HEK293 (cell line): ENCODE measurements at regions not wholly inside any gene's neighbourhood (a gene's known extent, or its start where the extent isn't known, plus 50 kb on each side); places are given as distances from the start of the nearest gene placed in this dataset.
"Not testable (repeated sequence)": the region's sequence is repeated elsewhere in the genome, so short reads cannot be mapped to it uniquely, and the experiment has no call there.

Experiments used
- CTCF ChIA-PET: fragments of 350-600 bp; formaldehyde crosslinking; extraction: SDS; loops from one replicate; lab custom pipeline; 2021; ENCODE audit warnings: antibody characterized with exemption; lab: Yijun Ruan, JAX
- POLR2A ChIA-PET: fragments of 300-600 bp; formaldehyde crosslinking; extraction: SDS; loops from one replicate; lab custom pipeline; 2020; ENCODE audit warnings: antibody characterized with exemption, inconsistent platforms; lab: Yijun Ruan, JAX
- H3K27ac ChIP-seq: fragments of 200-500 bp; sonication (Bioruptor generic); 2 replicates; pipeline ENCODE4 v1.5.1; 2014; ENCODE audit warnings: low read depth, low read length, control low read depth, inconsistent platforms; ENCODE audit errors: extremely low read depth
- H3K36me3 ChIP-seq, 2 experiments: fragments of 200-500 bp in 1 of 2; sonication (Bioruptor generic) in 1 of 2; 1 replicate in 1 of 2; 2 replicates in 1 of 2; pipeline ENCODE4 v1.5.1; 2014 to 2017; ENCODE audit warnings: inconsistent platforms in 2 of 2, low read length in 2 of 2; ENCODE audit not compliant: control insufficient read depth in 2 of 2, insufficient read depth in 1 of 2
- H3K4me1 ChIP-seq: fragments of 200-500 bp; sonication (Bioruptor generic); 2 replicates; pipeline ENCODE4 v1.5.1; 2014; ENCODE audit warnings: mild to moderate bottlenecking, low read length, inconsistent platforms; ENCODE audit not compliant: control insufficient read depth, insufficient read depth
- H3K4me3 ChIP-seq: 2 replicates; pipeline ENCODE4 v1.5.1; 2011; ENCODE audit warnings: low read depth, mild to moderate bottlenecking, control low read depth, low read length, moderate library complexity
- H3K9me3 ChIP-seq: fragments of 200-500 bp; sonication (Bioruptor generic); 2 replicates; pipeline ENCODE4 v1.5.1; 2014; ENCODE audit warnings: low read depth, low read length, inconsistent platforms; ENCODE audit not compliant: control insufficient read depth, insufficient read depth
- GLIS2 ChIP-seq: fragments of 450-650 bp; formaldehyde crosslinking; IDR thresholded peaks from 2 replicates; pipeline ENCODE4 v1.5.1; 2016; ENCODE audit warnings: missing biosample characterization, missing genetic modification characterization
- IKZF3 ChIP-seq: fragments of 450-650 bp; IDR thresholded peaks from 2 replicates; pipeline ENCODE4 v1.5.0; 2018; ENCODE audit warnings: missing biosample characterization, mild to moderate bottlenecking, missing genetic modification characterization, moderate library complexity
- INSM2 ChIP-seq: fragments of 450-650 bp; formaldehyde crosslinking; IDR thresholded peaks from 2 replicates; pipeline ENCODE4 v1.5.1; 2016; ENCODE audit warnings: missing biosample characterization, missing genetic modification characterization
- MYNN ChIP-seq: fragments of 450-650 bp; formaldehyde crosslinking; IDR thresholded peaks from 2 replicates; pipeline ENCODE4 v1.5.1; 2016; ENCODE audit warnings: missing biosample characterization, missing genetic modification characterization, borderline replicate concordance
- MZF1 ChIP-seq: fragments of 450-650 bp; formaldehyde crosslinking; IDR thresholded peaks from 2 replicates; pipeline ENCODE4 v1.5.1; 2017; ENCODE audit warnings: missing biosample characterization, missing genetic modification characterization, borderline replicate concordance
- ZBTB7A ChIP-seq: fragments of 450-650 bp; formaldehyde crosslinking; IDR thresholded peaks from 2 replicates; pipeline ENCODE4 v1.5.1; 2016; ENCODE audit warnings: low read depth, missing biosample characterization, missing genetic modification characterization
- ZNF48 ChIP-seq: fragments of 450-650 bp; formaldehyde crosslinking; IDR thresholded peaks from 2 replicates; pipeline ENCODE4 v1.5.1; 2016; ENCODE audit warnings: missing biosample characterization, missing genetic modification characterization
- ZNF560 ChIP-seq: fragments of 450-650 bp; formaldehyde crosslinking; IDR thresholded peaks from 2 replicates; pipeline ENCODE4 v1.5.1; 2017; ENCODE audit warnings: missing biosample characterization, missing genetic modification characterization, borderline replicate concordance
- ZNF585B ChIP-seq: fragments of 450-650 bp; formaldehyde crosslinking; IDR thresholded peaks from 2 replicates; pipeline ENCODE4 v1.5.1; 2016; ENCODE audit warnings: missing biosample characterization, missing genetic modification characterization
- ZNF654 ChIP-seq: fragments of 450-650 bp; formaldehyde crosslinking; IDR thresholded peaks from 2 replicates; pipeline ENCODE4 v1.5.1; 2016; ENCODE audit warnings: low read depth, missing biosample characterization, missing genetic modification characterization
- ZNF791 ChIP-seq: fragments of 450-650 bp; formaldehyde crosslinking; IDR thresholded peaks from 2 replicates; pipeline ENCODE4 v1.5.1; 2016; ENCODE audit warnings: missing biosample characterization, missing genetic modification characterization
- ZXDB ChIP-seq: fragments of 450-650 bp; formaldehyde crosslinking; IDR thresholded peaks from 2 replicates; pipeline ENCODE4 v1.5.1; 2016; ENCODE audit warnings: missing biosample characterization, missing genetic modification characterization
- TF ChIP-seq, protein P1 (sequence below): fragments of 450-650 bp; formaldehyde crosslinking; IDR thresholded peaks from 2 replicates; pipeline ENCODE4 v1.5.1; 2016; ENCODE audit warnings: missing biosample characterization, missing genetic modification characterization, borderline replicate concordance
- TF ChIP-seq, protein P2 (sequence below): fragments of 450-650 bp; formaldehyde crosslinking; conservative IDR thresholded peaks from 2 replicates; pipeline ENCODE4 v1.5.1; 2016; ENCODE audit warnings: low read depth, missing biosample characterization, missing genetic modification characterization
- TF ChIP-seq, protein P3 (sequence below): fragments of 450-650 bp; formaldehyde crosslinking; IDR thresholded peaks from 2 replicates; pipeline ENCODE4 v1.5.1; 2016; ENCODE audit warnings: missing biosample characterization, missing genetic modification characterization
- TF ChIP-seq, protein P4 (sequence below): fragments of 450-650 bp; formaldehyde crosslinking; IDR thresholded peaks from 2 replicates; pipeline ENCODE4 v1.5.1; 2017; ENCODE audit warnings: missing biosample characterization, missing genetic modification characterization

- TF ChIP-seq, protein P1, sequence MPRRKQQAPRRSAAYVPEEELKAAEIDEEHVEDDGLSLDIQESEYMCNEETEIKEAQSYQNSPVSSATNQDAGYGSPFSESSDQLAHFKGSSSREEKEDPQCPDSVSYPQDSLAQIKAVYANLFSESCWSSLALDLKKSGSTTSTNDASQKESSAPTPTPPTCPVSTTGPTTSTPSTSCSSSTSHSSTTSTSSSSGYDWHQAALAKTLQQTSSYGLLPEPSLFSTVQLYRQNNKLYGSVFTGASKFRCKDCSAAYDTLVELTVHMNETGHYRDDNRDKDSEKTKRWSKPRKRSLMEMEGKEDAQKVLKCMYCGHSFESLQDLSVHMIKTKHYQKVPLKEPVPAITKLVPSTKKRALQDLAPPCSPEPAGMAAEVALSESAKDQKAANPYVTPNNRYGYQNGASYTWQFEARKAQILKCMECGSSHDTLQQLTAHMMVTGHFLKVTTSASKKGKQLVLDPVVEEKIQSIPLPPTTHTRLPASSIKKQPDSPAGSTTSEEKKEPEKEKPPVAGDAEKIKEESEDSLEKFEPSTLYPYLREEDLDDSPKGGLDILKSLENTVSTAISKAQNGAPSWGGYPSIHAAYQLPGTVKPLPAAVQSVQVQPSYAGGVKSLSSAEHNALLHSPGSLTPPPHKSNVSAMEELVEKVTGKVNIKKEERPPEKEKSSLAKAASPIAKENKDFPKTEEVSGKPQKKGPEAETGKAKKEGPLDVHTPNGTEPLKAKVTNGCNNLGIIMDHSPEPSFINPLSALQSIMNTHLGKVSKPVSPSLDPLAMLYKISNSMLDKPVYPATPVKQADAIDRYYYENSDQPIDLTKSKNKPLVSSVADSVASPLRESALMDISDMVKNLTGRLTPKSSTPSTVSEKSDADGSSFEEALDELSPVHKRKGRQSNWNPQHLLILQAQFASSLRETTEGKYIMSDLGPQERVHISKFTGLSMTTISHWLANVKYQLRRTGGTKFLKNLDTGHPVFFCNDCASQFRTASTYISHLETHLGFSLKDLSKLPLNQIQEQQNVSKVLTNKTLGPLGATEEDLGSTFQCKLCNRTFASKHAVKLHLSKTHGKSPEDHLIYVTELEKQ (tag by site-specific recombination): no peak
- TF ChIP-seq, all 188 proteins: peak for 0
Observed at GRCh38 chr1:219067350-219067712, 106.3 kb upstream of the LYPLAL1 start (continued).

DNA sequence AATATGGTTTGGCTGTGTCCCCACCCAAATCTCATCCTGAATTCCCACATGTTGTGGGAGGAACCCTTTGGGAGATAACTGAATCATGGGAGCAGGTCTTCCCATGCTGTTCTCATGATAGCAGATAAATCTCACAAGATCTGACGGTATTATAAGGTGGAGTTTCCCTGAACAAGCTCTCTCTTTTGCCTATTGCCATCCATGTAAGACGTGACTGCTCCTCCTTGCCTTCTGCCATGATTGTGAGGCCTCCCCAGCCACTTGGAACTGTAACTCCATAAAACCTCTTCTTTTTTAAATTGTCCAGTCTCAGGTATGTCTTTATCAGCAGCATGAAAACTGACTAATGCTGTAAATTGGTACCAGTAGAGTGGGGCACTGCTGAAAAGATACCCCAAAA lies 103.3 kb upstream of the LYPLAL1 start:
- H3K27ac ChIP-seq, H3K9me3 ChIP-seq, CTCF ChIA-PET, H3K4me3 ChIP-seq, H3K4me1 ChIP-seq, POLR2A ChIA-PET, H3K36me3 ChIP-seq: not testable (repeated sequence)

- TF ChIP-seq ZBTB7A (tag by site-specific recombination) (no peak), INSM2 (tag by site-specific recombination) (no peak), MYNN (tag by site-specific recombination) (no peak), IKZF3 (no peak), ZNF585B (tag by site-specific recombination) (peak; percentile 16; the same call in 1 of the 2 replicates)
- TF ChIP-seq, protein P2, sequence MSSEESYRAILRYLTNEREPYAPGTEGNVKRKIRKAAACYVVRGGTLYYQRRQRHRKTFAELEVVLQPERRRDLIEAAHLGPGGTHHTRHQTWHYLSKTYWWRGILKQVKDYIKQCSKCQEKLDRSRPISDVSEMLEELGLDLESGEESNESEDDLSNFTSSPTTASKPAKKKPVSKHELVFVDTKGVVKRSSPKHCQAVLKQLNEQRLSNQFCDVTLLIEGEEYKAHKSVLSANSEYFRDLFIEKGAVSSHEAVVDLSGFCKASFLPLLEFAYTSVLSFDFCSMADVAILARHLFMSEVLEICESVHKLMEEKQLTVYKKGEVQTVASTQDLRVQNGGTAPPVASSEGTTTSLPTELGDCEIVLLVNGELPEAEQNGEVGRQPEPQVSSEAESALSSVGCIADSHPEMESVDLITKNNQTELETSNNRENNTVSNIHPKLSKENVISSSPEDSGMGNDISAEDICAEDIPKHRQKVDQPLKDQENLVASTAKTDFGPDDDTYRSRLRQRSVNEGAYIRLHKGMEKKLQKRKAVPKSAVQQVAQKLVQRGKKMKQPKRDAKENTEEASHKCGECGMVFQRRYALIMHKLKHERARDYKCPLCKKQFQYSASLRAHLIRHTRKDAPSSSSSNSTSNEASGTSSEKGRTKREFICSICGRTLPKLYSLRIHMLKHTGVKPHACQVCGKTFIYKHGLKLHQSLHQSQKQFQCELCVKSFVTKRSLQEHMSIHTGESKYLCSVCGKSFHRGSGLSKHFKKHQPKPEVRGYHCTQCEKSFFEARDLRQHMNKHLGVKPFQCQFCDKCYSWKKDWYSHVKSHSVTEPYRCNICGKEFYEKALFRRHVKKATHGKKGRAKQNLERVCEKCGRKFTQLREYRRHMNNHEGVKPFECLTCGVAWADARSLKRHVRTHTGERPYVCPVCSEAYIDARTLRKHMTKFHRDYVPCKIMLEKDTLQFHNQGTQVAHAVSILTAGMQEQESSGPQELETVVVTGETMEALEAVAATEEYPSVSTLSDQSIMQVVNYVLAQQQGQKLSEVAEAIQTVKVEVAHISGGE: no peak
- ChIA-PET CTCF (no interaction called here), POLR2A (no interaction called here)
- no peak overlapping the region for H3K4me3 ChIP-seq
- H3K27ac ChIP-seq: no peak overlapping the region
- no peaks in the 10 kb centered on the region for H3K36me3 ChIP-seq
- H3K9me3 ChIP-seq: no peaks in the 10 kb centered on the region
- H3K4me1 ChIP-seq: no peaks in the 10 kb centered on the region
Observed at GRCh38 chr1:219071209-219071608, 102.5 kb upstream of the LYPLAL1 start.

DNA sequence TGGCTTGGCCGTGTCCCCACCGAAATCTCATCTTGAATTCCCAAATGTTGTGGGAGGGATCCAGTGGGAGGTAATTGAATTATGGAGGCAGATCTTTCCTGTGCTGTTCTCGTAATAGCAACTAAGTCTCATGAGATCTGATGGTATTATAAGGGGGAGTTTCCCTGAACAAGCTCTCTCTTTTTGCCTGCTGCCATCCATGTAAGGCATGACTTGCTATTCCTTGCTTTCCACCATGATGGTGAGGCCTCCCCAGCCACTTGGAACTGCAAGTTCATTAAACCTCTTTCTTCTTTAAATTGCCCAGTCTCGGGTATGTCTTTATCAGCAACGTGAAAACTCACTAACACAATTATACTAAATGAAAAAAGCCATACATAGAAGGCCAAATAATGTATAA lies 101.3 kb upstream of the LYPLAL1 start:
- no peaks in the 10 kb centered on the region for H3K9me3 ChIP-seq
- no peaks in the 10 kb centered on the region for H3K36me3 ChIP-seq
- no peaks in the 10 kb centered on the region for H3K4me1 ChIP-seq
- no peak overlapping the region for H3K27ac ChIP-seq
- no peak overlapping the region for H3K4me3 ChIP-seq
- POLR2A ChIA-PET: no interaction called here
- TF ChIP-seq ZNF791 (tag by site-specific recombination) (no peak), GLIS2 (tag by site-specific recombination) (no peak), ZXDB (tag by site-specific recombination) (no peak), ZNF560 (tag by site-specific recombination) (no peak), ZNF48 (tag by site-specific recombination) (no peak), MZF1 (no peak), ZNF654 (tag by site-specific recombination) (no peak)
- TF ChIP-seq, protein P3, sequence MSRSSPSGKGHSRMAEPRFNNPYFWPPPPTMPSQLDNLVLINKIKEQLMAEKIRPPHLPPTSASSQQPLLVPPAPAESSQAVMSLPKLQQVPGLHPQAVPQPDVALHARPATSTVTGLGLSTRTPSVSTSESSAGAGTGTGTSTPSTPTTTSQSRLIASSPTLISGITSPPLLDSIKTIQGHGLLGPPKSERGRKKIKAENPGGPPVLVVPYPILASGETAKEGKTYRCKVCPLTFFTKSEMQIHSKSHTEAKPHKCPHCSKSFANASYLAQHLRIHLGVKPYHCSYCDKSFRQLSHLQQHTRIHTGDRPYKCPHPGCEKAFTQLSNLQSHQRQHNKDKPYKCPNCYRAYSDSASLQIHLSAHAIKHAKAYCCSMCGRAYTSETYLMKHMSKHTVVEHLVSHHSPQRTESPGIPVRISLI (tag by site-specific recombination): no peak
- TF ChIP-seq, protein P4, sequence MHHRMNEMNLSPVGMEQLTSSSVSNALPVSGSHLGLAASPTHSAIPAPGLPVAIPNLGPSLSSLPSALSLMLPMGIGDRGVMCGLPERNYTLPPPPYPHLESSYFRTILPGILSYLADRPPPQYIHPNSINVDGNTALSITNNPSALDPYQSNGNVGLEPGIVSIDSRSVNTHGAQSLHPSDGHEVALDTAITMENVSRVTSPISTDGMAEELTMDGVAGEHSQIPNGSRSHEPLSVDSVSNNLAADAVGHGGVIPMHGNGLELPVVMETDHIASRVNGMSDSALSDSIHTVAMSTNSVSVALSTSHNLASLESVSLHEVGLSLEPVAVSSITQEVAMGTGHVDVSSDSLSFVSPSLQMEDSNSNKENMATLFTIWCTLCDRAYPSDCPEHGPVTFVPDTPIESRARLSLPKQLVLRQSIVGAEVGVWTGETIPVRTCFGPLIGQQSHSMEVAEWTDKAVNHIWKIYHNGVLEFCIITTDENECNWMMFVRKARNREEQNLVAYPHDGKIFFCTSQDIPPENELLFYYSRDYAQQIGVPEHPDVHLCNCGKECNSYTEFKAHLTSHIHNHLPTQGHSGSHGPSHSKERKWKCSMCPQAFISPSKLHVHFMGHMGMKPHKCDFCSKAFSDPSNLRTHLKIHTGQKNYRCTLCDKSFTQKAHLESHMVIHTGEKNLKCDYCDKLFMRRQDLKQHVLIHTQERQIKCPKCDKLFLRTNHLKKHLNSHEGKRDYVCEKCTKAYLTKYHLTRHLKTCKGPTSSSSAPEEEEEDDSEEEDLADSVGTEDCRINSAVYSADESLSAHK (tag by site-specific recombination): no peak
- TF ChIP-seq, all 188 proteins: peak for 0
- CTCF ChIA-PET: no interaction called here
